Epithelial cell of esophagus (primary cell): ENCODE measurements at regions not wholly inside any gene's neighbourhood (a gene's known extent, or its start where the extent isn't known, plus 50 kb on each side); places are given as distances from the start of the nearest gene placed in this dataset.
"Not testable (repeated sequence)": the region's sequence is repeated elsewhere in the genome, so short reads cannot be mapped to it uniquely, and the experiment has no call there.

Source experiments
- DNase-seq: peaks from one replicate; pipeline ENCODE4 v3.0.0; 2010; ENCODE audit warnings: low read depth
- H3K4me3 ChIP-seq: 2 replicates; pipeline ENCODE4 v1.5.1; 2011; ENCODE audit warnings: mild to moderate bottlenecking, low read length, control low read depth
- TF ChIP-seq, protein P1 (sequence below): IDR thresholded peaks from 2 replicates; pipeline ENCODE4 v1.5.1; 2011; ENCODE audit warnings: low read depth, mild to moderate bottlenecking, low read length, control low read depth, inconsistent platforms; ENCODE audit not compliant: insufficient read depth; ENCODE audit errors: missing control alignments

DNA sequence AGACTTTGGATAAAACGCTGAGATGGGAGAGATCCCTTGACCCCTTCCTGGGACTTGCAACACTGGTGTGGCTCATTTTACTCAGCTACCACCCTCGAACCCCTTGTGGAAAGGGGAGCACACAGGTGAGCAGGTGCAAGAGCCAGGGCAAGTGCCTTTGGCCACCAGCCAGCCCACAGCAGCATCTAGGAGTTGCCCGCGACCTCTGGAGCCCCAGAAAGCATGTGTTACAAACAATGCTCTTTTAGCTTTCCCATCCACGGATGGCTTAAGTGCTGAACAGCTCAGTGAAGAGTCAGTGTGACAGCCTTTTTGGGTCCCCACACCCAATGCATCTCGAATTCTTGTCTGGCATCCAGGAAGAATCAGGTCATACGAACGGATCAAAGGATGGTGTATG lies 197.8 kb downstream of the MEMO1 start:
- TF ChIP-seq, protein P1, sequence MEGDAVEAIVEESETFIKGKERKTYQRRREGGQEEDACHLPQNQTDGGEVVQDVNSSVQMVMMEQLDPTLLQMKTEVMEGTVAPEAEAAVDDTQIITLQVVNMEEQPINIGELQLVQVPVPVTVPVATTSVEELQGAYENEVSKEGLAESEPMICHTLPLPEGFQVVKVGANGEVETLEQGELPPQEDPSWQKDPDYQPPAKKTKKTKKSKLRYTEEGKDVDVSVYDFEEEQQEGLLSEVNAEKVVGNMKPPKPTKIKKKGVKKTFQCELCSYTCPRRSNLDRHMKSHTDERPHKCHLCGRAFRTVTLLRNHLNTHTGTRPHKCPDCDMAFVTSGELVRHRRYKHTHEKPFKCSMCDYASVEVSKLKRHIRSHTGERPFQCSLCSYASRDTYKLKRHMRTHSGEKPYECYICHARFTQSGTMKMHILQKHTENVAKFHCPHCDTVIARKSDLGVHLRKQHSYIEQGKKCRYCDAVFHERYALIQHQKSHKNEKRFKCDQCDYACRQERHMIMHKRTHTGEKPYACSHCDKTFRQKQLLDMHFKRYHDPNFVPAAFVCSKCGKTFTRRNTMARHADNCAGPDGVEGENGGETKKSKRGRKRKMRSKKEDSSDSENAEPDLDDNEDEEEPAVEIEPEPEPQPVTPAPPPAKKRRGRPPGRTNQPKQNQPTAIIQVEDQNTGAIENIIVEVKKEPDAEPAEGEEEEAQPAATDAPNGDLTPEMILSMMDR = no peak
- DNase-seq = no peak
- H3K4me3 ChIP-seq = no peak overlapping the region

DNA sequence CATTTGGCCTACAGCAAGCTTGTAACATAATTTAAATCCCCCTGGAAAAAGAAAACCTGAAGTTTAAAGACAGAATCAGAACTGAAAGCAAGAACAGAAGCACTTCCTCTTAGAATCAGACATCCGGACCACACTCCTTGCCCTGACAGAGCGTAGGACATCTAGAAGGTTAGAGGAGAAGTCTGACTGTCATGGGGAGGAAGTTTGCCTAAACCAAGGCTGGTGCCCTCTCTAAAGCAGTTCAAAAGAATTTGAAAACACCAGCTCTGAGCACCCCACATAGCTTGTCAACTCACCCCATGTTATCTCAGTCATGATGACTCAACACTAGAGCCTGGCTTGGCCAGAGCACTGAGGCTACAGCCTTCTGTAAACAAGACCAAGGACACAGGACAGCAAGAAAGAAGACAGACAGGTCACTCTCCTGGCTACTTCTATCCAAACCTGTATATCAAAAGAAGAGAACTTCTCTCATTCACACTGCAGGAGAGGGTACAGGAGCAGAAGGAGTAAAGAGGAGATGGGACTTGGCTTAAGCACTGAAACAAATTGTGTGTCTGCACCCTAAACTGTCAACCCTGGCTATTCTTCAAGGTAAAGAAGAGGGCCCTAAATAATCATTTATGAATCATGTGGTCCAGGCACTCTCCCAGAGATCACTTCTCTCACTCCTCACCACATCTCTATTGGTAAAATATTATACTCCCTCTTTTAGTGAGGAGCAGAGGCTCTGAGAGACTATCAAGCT lies 198.6 kb downstream of the MEMO1 start:
- H3K4me3 ChIP-seq = no peak overlapping the region
- TF ChIP-seq, protein P1 = no peak
- peak; percentile 24 for DNase-seq

DNA sequence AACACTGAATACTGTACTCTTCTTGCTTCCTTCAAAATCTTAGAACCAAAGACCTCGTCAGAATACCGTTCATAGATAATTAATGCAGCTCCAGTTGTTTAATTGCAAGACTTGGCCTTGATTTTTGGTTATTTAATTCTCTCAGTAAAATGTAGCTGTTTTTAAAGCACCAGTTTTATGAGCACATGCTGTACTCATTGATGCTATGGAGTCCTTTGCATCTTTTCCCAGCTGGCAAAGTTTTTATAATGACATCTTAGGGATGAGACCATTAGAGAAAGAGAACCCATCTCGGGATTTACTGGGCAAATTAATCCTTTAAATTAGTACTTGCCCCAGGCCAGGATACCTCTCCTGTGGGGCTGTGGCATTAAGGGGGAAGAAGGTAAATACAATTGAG lies 199.3 kb downstream of the MEMO1 start:
- H3K4me3 ChIP-seq = no peak overlapping the region
- TF ChIP-seq, protein P1 = no peak

DNA sequence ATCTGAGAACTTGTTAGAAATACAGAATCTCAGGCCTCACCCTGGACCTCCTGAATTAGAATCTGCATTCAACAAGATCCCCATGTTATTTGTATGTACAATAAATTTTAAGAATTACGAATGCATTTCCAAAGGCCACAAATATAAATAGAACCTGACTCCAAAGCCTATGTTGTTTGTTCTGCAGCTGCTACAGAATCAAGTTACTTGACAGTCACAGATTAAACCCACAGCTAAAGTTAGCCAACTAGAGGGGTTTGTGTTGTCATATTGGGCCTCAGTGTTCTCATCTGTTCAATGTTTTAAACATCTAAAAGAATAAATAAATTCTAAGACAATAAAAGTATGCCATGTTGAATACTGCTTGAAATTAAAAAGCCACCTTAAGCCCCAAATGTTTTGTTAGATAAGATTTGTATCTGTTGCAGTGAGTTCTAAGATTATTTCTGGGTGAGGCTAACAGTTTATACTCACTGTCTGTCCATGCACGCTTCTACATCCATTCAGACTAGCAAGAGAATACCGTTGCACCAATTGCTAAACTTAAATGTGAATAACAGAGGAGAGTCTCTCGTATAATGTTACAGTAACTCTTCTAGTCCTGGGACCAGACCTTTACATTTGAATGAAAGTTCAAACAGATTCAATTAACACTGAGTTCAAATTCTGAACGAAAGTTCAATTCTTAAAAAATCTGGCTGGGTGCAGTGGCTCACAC lies 200.4 kb downstream of the MEMO1 start:
- TF ChIP-seq, protein P1 = no peak
- no peak for DNase-seq
- no peak overlapping the region for H3K4me3 ChIP-seq

More for the DNA sequence above, 199.3 kb downstream of the MEMO1 start:
- DNase-seq = no peak

DNA sequence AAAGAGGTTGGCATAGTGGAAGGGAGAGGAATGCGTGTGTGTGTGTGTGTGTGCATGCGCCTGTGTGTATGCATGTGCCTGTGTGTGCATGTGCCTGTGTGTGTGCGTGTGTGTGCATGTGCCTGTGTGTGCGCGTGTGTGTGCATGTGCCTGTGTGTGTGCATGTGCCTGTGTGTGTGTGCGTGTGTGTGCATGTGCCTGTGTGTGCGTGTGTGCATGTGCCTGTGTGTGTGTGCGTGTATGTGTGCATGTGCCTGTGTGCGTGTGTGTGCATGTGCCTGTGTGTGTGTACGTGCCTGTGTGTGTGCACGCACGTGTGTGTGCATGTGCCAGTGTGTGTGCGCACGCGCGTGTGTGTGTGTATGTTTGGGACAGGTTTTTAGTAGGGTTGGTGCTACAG lies 205.1 kb downstream of the MEMO1 start:
- no peak overlapping the region for H3K4me3 ChIP-seq
- no peak for DNase-seq
- TF ChIP-seq, protein P1 = no peak

DNA sequence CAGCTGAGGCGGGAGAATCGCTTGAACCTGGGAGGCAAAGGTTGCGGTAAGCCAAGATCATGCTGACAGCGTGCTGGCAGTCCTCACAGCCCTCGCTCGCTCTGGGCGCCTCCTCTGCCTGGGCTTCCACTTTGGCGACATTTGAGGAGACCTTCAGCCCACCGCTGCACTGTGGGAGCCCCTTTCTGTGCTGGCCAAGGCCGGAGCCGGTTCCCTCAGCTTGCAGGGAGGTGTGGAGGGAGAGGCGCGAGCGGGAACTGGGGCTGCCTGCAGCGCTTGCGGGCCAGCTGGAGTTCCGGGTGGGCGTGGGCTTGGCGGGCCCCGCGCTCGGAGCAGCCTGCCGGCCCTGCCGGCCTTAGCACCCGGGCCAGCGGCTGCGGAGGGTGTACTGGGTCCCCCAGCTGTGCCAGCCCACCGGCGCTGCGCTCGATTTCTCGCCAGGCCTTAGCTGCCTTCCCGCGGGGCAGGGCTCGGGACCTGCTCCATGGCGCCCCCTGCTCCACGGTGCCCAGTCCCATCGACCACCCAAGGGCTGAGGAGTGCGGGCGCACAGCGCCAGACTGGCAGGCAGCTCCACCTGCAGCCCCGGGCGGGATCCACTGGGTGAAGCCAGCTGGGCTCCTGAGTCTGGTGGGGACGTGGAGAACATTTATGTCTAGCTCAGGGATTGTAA lies 207.2 kb downstream of the MEMO1 start:
- DNase-seq, H3K4me3 ChIP-seq: not testable (repeated sequence)

DNA sequence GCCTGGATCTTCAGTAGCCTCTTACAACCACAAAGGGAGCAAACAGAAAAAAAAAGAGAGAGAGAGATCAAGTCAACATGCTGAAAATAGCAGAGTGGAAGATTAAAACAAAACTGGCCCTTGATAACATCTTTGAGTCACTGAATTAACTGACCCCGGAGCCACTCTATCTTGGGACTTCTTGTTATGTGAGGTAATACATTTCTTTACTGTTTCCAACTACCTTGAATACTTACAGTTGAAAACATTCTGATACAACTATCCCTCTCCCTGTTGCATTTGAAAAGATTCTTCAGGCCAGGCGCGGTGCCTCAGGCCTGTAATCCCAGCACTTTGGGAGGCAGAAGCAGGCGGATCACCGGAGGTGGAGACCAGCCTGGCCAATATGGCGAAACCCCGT lies 208.1 kb downstream of the MEMO1 start:
- TF ChIP-seq, protein P1 = no peak
- H3K4me3 ChIP-seq = no peak overlapping the region
- DNase-seq = no peak

DNA sequence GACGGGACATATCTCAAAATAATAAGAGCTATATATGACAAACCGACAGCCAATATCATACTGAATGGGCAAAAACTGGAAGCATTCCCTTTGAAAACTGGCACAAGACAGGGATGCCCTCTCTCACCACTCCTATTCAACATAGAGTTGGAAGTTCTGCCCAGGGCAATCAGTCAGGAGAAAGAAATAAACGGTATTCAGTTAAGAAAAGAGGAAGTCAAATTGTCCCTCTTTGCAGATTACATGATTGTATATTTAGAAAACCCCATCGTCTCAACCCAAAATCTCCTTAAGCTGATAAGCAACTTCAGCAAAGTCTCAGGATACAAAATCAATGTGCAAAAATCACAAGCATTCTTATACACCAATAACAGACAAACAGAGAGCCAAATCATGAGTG lies 211.5 kb downstream of the MEMO1 start:
- not testable (repeated sequence) for DNase-seq, H3K4me3 ChIP-seq
